NCI-H2196 (cell line): ENCODE measurements at regions not wholly inside any gene's neighbourhood (a gene's known extent, or its start where the extent isn't known, plus 50 kb on each side); places are given as distances from the start of the nearest gene placed in this dataset.

Experiments used
- DNase-seq: peaks from one replicate; lab custom pipeline; 2025; ENCODE audit not compliant: unreplicated experiment; lab: John Stamatoyannopoulos, UW

DNA sequence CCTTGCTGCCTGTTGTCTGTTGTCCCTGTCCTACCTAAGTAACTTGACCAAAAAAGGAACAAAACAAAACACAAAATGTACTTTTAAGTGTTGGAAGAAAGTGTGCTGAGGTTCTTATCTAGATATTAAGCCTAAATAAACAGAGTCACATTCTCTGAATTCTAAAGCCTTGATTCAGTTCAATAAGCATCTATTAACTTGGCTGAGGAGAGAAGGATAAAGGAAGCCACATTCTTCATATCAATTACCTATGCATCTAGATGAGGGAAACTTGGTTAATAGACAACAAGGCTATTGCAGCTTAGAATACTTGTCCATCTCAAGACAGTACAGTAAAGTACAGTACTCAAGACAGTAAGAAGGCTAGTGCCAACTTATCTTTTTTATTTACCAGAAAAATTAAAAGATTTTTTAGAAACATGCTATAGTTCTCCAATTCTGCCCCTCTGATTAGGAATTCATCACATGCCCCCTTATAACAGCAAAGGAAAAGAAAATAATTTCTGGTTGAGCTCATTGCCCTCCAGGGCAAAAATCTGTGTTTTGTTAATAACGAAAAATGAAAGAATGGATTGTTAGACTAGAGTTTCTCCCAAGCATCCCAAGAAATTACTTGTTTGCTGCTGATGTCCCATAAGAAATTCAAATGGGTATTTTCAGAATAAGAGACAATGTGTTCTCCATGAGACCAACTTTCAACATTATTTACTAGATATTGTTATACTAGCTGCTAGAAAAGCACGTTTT, 546.5 kb upstream of the SEMA3D start:
- no peak for DNase-seq

DNA sequence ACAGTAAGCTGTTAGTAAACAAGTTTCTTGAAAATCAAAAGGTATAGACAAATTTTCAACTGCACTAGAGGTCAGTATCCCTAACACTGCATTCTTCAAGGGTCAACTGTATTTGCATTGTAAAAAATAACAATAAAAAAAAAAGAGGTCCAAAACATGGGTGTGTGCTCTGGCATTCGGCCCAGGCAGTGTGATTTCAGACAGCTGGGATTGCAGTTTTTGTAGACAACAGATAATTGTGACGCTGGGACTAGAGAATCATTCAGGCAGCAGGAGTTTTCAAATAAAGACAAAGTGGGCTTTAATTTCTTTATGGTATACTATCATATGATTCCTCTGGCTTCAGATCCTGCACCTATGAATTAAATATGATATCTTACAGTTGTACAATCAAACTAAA, 543.2 kb upstream of the SEMA3D start:
- DNase-seq: no peak

DNA sequence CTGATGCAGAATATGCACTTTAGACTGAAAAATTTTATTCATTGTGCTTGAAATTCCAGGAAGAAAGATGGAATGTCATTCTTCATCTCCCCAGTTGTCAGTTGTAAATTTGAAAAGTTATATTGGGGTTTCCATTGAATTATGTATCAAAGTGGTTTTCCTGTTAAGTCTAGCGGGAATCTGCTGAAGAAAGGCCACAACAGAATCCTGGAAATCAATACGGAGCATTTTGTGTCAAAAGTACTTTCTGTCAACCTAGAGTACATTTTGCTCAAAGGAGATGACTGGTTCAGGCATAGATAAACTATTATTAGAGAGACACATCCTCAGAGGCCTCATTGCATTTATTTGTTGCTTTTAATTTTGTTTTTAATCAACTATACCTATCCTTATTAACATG, 538.2 kb upstream of the SEMA3D start:
- no peak for DNase-seq

DNA sequence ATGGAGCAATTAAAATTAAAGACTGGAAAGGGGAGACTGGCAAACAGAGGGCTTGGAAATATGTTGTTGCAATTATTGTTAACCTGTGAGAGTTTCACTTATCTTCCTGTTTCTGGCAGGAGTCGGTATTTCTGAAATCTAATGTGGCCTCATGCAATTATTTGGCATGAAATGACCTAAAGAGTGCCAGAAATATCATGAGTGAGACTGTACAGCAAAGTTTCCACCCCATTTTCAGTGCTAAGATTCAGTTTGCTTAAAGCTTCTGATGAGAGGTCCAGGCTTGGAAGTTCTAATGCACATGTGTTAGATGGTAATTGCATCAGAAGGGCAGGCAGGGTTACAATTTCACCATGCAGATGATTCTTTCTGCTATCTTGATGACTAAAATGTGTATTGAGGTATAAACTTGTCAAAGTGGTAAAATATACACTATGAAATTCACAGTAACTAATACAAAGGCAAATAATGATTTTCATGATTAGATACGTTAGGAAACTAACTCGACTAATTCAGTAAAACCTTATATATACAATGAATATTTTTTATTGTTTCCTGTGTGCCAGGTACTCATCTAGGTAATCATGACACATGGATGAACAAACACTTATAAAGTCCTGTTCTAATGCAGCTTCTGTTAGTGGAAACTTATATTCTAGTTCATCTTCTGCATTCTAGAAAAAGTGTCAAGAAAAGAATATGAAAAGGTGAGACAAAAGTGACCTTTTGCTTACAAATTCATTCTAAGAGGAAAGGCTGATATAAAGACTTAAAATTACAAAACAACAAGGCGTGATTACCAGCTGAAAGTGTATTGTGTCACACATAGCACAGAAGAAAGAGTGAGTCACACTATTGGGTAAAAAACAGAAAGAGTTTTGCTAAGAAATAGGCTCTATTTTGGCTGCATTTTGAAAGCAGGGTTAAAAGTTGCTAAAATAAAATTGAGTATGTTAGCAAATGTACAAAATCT, 533.4 kb upstream of the SEMA3D start:
- DNase-seq: no peak

DNA sequence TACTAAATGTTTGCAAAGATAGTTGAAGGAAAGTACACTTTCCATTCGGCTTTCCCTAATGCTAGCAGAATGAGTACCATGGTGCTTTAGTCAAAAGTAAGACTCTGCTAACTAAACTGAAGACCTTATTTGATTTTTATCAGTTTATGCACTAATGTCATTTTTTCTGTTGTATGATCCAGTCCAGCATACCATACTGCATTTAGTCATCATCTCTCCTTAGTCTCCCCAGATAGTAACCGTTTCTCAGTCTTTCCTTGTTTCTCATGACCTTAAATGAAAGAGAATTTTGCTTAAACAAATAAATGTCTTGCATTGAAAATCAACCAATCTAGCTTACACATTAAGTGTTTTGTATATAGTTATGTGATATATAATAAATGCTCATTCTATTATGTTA, 529.5 kb upstream of the SEMA3D start:
- no peak for DNase-seq

DNA sequence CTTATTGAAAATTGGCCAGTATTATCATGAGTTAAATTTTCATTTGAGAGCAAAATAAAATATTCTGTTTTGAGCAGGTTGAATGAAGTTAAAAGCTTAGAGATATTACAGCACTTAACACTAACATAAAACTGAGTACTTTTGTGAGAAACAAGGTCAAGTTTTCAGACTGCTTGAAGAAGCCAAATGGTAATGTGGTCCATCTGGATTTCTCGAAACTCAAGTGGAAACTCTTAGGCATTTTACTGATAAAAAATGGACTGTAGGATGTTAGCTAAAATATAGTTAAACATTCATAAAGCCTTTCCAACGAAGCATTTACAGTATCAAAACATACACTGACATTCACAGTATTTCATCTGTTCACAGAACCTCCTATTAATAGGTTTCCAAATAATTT, 528.1 kb upstream of the SEMA3D start:
- DNase-seq: no peak

DNA sequence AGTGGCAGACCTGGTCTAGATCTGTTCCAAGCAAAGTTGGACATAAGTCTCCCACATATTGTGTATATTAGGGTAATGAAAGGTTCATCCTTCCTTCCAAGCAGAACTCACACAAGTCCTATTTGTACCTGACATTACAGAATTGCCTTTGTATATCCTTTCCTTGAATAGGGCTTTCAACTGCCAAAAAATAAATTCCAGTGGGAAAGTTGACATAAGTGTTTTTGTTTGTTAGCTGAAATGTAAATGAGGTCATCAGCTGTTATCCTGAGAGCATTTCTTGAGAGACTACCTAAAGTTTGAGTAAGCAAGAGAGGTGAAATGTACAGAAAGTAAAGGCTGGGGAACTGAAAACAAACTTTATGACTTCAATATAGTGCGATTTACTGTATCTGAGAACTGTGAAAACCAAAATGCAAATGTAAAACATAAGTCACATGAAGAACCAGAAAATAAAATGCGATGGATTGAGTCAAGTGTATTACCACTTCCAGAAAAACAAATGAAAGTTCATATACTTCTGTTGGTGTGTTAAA, 527.3 kb upstream of the SEMA3D start:
- DNase-seq: no peak

DNA sequence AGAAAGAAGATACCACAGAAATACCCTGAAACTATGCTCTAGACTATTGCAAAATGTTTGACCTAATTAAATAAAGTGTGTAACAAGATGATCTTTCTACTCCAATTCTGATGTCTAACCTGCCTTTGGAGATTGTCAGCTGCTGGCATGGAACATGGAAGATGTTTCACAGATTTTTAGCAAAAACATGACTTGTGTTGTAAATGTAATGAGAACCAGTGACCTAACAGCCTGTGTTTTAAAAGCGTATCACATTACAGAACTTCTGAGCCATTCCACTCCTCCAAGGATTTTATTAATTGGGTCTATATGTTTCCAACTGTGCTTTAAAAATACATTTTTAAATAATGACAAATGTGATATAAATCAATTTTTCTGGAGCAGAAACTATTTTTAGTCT, 526.3 kb upstream of the SEMA3D start:
- DNase-seq: no peak

DNA sequence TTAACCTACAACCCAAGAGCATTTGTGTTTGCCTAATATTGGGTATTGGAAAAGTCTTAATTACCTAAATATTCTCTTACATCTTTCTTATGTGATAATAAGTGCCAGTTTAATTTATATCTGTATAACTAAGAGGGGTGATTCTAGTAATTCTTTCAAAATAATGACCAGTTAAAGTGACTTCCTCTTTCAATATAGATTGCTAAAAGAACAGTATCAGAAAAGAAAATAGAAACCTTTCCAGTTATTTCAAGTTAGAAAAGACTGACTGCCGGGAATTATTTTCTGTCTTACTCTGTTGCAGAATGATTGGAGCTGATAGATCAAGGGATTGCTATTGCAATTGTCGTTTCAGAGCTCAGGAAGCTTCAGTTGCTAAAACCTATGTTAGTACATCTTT, 525.0 kb upstream of the SEMA3D start:
- no peak for DNase-seq

DNA sequence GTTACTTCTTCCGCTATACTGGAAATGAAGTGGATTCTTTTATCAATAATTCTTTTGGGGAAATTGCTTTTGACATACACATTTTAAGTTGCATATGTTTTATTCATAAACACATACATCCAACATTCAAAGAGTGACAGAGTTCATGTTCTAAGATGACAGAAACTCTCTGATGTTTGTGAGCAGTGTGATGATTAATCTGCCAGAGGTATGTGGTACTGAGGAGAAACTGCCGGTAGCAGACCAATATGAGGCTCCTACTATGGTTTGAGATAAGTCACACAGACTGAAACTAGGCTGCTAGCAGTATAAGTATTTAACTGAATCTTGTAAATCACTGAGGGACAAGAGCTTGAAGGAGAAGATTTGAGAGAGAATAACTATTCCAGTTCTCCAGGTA, 524.1 kb upstream of the SEMA3D start:
- no peak for DNase-seq

DNA sequence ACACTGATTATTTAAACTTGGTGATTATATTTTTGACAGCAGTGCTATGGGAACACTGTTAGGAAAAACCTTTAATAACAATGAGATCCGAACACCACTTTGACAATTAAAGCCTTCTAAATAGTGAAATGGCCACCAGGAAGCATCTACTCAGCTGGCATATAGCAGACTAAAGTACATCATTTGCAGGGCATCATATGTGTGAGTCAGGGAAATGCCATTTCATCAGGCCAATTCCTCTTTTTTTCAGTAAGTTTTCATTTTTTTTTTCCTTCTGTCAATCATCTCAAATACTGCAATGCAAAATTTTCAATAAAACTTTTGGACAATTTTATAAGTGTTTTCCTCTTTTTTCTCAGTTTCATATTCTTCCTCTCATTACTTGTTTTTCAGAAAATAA, 521.4 kb upstream of the SEMA3D start:
- DNase-seq: no peak

DNA sequence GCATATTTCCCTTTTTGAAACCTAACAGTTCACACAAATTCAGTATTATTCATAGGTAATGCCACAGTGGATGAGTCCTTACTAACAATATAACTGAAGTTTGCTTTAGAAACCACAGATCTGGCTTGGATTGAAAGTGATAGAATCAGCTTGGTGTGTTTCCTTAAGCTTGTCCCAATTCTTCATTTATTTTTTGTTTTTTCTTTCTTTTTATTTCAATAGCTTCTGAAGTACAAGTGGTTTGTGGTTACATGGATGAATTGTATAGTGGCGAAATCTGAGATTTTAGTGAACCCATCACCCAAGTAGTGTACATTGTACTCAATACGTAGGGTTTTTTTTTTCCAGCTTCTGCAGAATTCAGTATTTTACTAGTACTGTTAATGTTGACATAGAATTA, 518.2 kb upstream of the SEMA3D start:
- DNase-seq: no peak

DNA sequence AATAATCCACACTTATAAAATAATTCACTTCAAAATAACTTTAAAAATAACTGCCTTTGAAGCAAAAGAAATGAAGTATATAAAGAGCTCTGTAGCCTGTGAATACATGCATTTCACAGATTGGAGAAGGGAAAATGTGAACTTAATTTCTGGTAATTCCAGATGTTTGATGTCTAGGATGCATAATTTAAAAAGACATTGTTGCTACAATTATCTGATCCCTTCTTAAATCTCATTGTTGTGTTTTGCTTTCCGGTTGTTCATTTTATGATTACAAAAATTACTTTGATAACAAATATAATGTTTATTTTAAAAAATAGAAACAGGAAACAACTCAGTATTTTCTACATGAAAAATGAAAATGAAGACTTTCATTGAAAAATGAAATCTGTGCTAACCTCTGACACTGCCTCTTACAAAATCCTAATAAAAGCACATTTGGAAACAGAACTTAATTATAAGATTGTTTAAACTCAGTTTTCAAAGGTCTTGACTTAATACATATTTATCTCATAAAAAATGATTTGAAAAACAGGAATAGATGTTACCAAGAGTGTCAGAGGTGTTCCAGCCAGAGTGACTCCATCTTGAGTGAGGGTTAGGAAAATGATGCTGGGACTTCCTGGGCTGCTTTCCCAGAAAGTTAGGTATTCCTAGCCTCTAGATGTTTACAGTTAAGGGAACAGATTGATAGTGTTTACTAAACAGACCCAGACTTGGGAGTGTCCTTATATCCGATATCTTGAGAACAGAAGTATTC, 516.6 kb upstream of the SEMA3D start:
- DNase-seq: no peak

DNA sequence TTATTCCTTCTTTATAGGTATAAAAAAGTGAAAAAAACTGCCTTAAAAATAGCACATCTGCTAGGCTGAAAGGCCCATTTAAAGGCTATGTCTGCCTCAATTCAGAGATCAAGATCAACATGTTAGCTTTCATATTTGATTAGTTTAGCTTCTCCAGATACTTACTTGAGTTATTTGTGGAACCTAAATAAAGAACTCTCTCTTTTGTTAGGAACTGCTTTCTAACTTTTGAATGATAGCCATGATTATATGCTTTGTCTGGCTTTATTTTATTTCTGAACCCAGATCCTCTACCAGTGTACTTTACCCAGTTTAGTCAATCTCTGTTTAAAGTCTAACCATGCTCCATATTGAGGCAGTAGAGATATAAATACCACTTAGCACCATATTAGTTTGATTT, 515.5 kb upstream of the SEMA3D start:
- DNase-seq: no peak

DNA sequence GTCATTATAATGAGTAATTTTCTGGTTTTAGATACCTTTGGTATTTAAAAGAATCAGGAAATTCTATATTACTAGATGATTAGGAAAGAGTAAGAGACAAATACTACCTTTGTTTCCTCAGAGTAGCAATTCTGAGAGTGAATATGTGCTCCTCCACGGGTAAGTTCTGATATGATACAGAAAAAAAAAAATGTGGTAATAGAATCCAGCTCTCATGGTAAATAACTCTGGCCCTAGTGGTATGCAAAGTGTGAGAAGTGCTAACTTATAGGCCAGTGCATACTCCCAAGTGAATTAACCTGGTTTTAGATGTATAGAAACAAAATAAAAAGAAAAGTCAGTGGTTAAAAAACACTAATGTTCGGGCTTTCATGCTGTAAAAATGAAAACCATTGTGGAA, 512.6 kb upstream of the SEMA3D start:
- no peak for DNase-seq

DNA sequence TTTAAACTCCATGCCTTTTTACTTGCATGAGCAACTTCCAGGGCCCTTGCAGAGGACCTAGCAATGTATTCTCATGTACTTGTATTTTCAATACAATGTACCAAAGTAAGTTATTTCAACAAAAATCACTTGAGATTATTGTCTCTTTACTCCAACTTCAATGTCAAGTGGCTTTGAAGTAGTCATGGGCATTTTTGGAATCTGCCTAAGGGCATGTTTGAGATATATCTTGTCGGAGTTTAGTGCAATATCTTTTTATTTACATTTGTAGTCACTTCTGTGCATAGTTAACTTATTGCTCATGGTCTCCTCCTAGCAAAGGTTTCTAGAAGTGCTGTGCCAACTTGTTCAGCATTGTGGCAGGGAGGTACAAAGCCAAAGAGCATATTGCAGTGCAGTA, 508.7 kb upstream of the SEMA3D start:
- no peak for DNase-seq

DNA sequence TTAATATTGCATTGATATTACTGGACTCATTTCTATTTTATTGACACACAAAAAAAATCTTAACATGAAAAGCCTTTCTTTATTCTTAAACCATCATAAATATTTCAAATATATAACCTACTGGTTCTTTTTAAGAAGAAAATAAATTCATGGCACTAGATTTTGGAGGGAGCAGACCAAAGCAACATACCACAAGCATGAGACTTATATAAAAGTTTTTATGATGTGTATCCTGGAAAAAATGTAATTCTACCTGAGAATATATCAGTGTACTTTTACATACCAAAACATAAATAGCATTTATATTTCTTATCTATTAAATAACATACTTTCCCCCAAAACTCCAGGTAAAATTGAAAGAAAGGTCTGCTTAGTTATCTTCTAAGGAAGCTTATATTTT, 508.2 kb upstream of the SEMA3D start:
- DNase-seq: no peak

DNA sequence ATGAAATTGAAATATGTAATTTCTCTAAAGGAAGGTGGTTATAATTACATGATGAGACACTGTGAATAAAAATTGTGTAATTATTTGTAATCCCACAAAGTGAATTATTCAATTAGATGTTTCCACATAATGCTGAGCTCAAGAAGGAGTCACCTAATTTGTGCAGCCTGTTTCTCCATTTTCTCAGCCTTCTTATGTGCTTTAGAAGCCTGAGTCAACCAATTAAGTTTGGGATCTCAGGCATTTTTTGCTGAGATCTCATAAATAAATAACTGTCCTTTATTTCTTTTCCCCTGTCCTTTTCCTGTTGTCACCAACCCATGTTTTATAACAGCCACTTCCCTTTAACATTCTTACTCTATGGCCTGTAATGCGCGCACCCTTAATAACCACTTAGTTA, 506.5 kb upstream of the SEMA3D start:
- no peak for DNase-seq

DNA sequence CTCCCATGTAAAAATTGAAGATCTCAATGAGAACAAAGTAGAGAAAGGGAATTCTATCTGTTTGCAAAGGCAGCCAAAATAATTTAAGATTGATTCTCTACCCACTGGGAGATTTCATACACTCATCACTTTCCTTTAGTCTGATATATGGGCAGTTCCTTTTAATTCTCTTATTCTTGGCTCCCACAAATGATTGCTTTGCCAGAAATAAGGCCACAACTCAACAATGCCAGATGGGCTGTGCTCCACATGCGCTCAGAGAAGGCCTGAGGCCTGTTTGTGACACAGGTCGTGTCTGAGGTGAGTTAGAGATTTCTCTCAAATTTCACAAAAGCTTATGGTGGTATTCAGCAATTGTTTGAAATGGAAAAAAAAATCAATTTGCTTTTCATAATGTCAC, 501.9 kb upstream of the SEMA3D start:
- no peak for DNase-seq

DNA sequence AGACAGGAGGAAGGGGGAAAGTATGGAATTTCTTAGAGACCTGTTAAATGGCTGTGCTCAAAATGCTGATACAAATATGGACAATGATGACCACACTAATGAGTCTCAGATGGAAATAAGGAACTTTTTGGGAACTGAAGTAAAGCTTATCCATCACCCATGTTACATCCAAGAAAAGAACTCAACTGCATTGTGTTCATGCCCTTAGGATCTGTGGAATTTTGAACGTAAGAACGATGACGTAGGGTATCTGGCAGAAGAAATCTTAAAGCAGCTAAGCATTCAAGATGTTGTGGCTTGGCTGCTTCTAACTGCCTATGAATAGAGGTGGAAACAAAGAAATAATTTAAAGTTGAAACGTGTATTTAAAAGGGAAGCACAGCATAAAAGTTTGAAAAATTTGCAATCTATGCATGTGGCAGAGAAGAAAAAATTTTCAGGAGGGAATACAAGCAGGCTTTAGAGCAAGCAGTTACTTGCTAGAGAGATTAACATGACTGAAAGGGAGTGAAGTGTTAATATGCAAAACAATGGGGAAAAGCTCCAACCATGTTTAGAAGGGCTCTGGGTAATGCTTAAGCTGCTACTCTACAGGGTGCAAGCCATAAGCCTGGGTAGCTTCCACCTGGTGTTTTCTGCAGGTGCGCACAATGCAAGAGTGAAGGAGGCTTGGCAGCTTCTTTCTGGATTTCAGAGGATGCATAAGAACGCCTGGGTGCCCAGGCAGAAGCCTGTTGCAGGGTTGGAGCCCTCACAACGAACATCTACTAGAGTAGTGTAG, 499.7 kb upstream of the SEMA3D start:
- no peak for DNase-seq

DNA sequence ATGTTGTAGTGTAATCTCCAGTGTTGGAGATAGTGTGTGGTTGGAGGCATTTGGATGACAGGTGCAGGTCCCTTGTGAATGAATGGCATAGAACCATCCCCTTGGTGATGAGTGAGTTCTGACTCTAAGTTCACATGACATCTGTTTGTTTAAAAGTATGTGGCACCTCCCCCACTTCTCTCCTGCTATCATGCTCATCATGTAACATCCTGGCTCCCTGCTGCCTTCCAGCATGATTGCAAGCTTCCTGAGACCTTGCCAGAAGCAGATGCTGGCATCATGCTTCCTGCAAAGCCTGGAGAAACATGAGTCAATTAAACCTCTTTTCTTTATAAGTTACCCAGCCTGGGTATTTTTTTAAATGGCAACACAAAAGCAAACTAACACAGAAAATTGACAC, 499.0 kb upstream of the SEMA3D start:
- no peak for DNase-seq
